Neural progenitor cell (in vitro differentiated cells): ENCODE measurements at regions not wholly inside any gene's neighbourhood (a gene's known extent, or its start where the extent isn't known, plus 50 kb on each side); places are given as distances from the start of the nearest gene placed in this dataset.

Experiments
- EZH2 ChIP-seq: fragments of 200-600 bp; sonication (generic); IDR thresholded peaks from 2 replicates; pipeline ENCODE4 v1.6.1; 2017; ENCODE audit warnings: antibody characterized with exemption, mild to moderate bottlenecking, moderate library complexity
- EZH2phosphoT487 ChIP-seq: fragments of 200-600 bp; sonication (generic); IDR thresholded peaks from 2 replicates; pipeline ENCODE4 v1.6.1; 2017; ENCODE audit warnings: antibody characterized with exemption
- TF ChIP-seq, protein P1 (sequence below): fragments of 200-600 bp; sonication (generic); IDR thresholded peaks from 2 replicates; pipeline ENCODE4 v1.5.1; 2017; ENCODE audit warnings: antibody characterized with exemption, mild to moderate bottlenecking

DNA sequence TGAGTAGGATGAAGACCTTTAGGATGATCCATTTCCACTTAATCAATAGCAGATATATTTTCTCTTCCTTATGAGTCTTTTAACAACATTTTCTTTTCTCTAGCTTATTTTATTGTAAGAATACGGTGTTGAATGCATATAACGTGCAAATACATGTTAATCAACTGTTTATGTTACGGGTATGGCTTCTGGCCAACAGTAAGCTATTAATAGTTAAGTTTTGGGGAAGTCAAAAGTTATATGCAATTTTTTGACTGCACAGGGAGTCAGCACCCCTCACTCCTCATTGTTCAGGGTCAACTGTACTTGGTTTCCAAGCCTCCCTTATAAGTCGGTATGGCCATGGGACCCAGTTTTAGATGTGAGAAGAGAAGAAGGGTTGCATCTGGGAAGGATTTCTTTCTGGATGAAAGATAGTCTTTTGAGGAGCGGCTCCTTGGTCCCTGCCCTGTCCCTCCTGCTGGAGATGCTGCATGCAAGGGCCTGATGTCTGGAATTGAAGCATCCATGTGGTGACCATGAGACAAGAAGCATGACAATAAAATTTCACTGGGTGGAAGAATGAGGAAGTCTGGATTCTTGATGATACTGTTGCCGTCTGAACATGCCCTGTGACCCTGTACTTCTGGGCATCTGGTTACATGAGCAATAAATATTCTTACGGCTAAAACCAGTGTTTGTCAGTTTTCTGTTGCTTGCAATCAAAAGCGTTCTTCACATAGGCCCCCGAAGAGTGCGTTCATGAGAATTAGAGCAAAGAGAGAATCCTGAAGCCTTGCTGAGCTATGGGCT lies 194.7 kb upstream of the PMEPA1 start:
- TF ChIP-seq EZH2phosphoT487 (no peak), EZH2 (no peak)
- TF ChIP-seq, protein P1, sequence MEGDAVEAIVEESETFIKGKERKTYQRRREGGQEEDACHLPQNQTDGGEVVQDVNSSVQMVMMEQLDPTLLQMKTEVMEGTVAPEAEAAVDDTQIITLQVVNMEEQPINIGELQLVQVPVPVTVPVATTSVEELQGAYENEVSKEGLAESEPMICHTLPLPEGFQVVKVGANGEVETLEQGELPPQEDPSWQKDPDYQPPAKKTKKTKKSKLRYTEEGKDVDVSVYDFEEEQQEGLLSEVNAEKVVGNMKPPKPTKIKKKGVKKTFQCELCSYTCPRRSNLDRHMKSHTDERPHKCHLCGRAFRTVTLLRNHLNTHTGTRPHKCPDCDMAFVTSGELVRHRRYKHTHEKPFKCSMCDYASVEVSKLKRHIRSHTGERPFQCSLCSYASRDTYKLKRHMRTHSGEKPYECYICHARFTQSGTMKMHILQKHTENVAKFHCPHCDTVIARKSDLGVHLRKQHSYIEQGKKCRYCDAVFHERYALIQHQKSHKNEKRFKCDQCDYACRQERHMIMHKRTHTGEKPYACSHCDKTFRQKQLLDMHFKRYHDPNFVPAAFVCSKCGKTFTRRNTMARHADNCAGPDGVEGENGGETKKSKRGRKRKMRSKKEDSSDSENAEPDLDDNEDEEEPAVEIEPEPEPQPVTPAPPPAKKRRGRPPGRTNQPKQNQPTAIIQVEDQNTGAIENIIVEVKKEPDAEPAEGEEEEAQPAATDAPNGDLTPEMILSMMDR: no peak
